ENCODE measurements at regions not wholly inside any gene's neighbourhood (a gene's known extent, or its start where the extent isn't known, plus 50 kb on each side); places are given as distances from the start of the nearest gene placed in this dataset.

GRCh38 chr14:26021759-26022158 lies 576.1 kb downstream of the NOVA1 start:
- in situ Hi-C loops (cut with MboI; ENCODE audit: low sequenced_read_pairs) = no loop called here

- in situ Hi-C loops (cut with MboI; ENCODE audit: low sequenced_read_pairs) = no loop called here
These were observed 580.6 kb downstream of the NOVA1 start for GRCh38 chr14:26017270-26017669.

- in situ Hi-C loops (cut with MboI; ENCODE audit: low sequenced_read_pairs) = no loop called here
These were observed 589.5 kb downstream of the NOVA1 start for GRCh38 chr14:26008290-26008689.

- in situ Hi-C loops (cut with MboI; ENCODE audit: low sequenced_read_pairs) = no loop called here
These were observed 593.5 kb downstream of the NOVA1 start for GRCh38 chr14:26004342-26004741.

GRCh38 chr14:25993830-25994229 lies 604.0 kb downstream of the NOVA1 start:
- in situ Hi-C loops (cut with MboI; ENCODE audit: low sequenced_read_pairs) = no loop called here

GRCh38 chr14:25988536-25988935 lies 609.3 kb downstream of the NOVA1 start:
- in situ Hi-C loops (cut with MboI; ENCODE audit: low sequenced_read_pairs) = no loop called here

GRCh38 chr14:25955772-25956171 lies 642.1 kb downstream of the NOVA1 start:
- in situ Hi-C loops (cut with MboI; ENCODE audit: low sequenced_read_pairs) = no loop called here

GRCh38 chr14:25953532-25954139 lies 644.2 kb downstream of the NOVA1 start:
- in situ Hi-C loops (cut with MboI; ENCODE audit: low sequenced_read_pairs) = no loop called here

- in situ Hi-C loops (cut with MboI; ENCODE audit: low sequenced_read_pairs) = no loop called here
These were observed 652.1 kb downstream of the NOVA1 start for GRCh38 chr14:25945746-25946145.

- in situ Hi-C loops (cut with MboI; ENCODE audit: low sequenced_read_pairs) = no loop called here
These were observed 653.8 kb downstream of the NOVA1 start for GRCh38 chr14:25944020-25944419.

GRCh38 chr14:25943329-25943728 lies 654.5 kb downstream of the NOVA1 start:
- in situ Hi-C loops (cut with MboI; ENCODE audit: low sequenced_read_pairs) = no loop called here

- in situ Hi-C loops (cut with MboI; ENCODE audit: low sequenced_read_pairs) = no loop called here
These were observed 655.7 kb downstream of the NOVA1 start for GRCh38 chr14:25942090-25942489.

GRCh38 chr14:25933731-25934130 lies 664.1 kb downstream of the NOVA1 start:
- in situ Hi-C loops (cut with MboI; ENCODE audit: low sequenced_read_pairs) = no loop called here

GRCh38 chr14:25929881-25930615 lies 667.8 kb downstream of the NOVA1 start:
- in situ Hi-C loops (cut with MboI; ENCODE audit: low sequenced_read_pairs) = no loop called here

- in situ Hi-C loops (cut with MboI; ENCODE audit: low sequenced_read_pairs) = no loop called here
These were observed 686.0 kb downstream of the NOVA1 start for GRCh38 chr14:25911831-25912230.

GRCh38 chr14:25909045-25909747 lies 688.6 kb downstream of the NOVA1 start:
- in situ Hi-C loops (cut with MboI; ENCODE audit: low sequenced_read_pairs) = no loop called here

GRCh38 chr14:25908277-25909044 lies 689.4 kb downstream of the NOVA1 start:
- in situ Hi-C loops (cut with MboI; ENCODE audit: low sequenced_read_pairs) = no loop called here

- in situ Hi-C loops (cut with MboI; ENCODE audit: low sequenced_read_pairs) = no loop called here
These were observed 693.4 kb downstream of the NOVA1 start for GRCh38 chr14:25904446-25904845.

- in situ Hi-C loops (cut with MboI; ENCODE audit: low sequenced_read_pairs) = no loop called here
These were observed 698.6 kb downstream of the NOVA1 start for GRCh38 chr14:25899197-25899596.

GRCh38 chr14:25896777-25897176 lies 701.1 kb downstream of the NOVA1 start:
- in situ Hi-C loops (cut with MboI; ENCODE audit: low sequenced_read_pairs) = no loop called here

GRCh38 chr14:25895740-25896139 lies 702.1 kb downstream of the NOVA1 start:
- in situ Hi-C loops (cut with MboI; ENCODE audit: low sequenced_read_pairs) = no loop called here

All from HL-60/S4 treated with phorbol 12-myristate 13-acetate at 8.2 ng/mL for 4 days and 3 days (cell line).